Limb (tissue), 2 donors: ENCODE measurements at regions not wholly inside any gene's neighbourhood (a gene's known extent, or its start where the extent isn't known, plus 50 kb on each side); places are given as distances from the start of the nearest gene placed in this dataset.

Experiments used
- DNase-seq, 2 donors: peaks; one replicate each; pipeline ENCODE4 v3.0.0-alpha.2; 2016; ENCODE audit errors: extremely low spot score in 2 of 2

DNA sequence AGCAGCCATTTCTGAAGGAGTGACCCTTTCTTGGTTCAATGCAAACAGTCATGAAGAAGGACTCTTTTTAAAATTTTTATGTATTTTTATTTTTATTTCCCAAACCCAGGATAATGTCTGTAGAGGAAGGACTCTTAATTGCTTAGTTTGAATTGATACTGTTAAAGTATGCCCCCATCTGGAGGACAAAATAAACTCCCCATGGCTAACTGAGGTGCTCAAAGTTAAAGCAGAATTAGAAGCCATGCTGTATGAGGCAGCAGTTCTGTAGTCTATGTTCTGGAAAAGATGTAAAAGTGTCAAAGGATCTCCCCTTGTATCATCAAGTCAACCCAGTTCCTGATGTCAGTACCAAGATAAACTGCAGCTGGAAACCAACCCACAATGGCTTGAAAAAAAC, 617.9 kb upstream of the GRM3 start:
- DNase-seq = no peak

GRCh38 chr7:86013662-86014061, 630.0 kb upstream of the GRM3 start:
- no peak for DNase-seq

- DNase-seq = peak in 1 of 2 donors; percentile 5
These were observed 630.7 kb upstream of the GRM3 start for GRCh38 chr7:86012971-86013370.

DNA sequence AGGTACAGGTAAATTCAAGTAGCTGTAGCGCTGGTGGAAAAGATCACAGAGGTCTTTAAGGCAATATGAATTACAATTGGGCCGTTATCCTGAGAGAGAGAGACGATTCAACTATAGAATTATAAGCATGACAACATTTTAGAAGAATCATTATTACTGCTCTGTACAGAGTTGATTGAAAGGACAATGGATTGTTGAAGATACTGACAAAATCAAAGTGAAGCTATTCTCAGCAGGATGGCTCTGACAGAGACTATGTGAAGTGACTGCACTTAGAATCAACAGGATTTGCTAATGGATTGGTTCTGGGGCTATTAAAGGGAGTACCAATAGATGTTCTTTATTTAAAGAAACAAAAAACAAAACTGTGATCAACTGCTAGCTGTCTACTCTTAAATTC, 634.8 kb upstream of the GRM3 start:
- DNase-seq = no peak

DNA sequence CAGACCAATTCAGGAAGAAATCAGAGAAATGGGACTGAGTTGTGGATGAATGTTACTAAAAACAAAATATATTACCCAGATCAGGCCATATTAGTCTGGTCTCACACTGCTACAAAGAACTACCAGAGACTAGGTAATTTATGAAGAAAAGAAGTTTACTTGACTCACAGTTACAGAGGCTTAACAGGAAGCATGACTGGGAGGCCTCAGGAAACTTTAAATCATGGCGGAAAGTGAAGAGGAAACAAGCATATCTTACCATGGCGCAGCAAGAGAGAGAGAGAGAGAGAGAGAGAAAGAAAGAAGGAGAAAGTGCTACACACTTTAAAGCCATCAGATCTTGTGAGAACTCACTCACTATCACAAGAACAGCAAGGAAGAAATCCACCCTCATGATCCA, 636.8 kb upstream of the GRM3 start:
- DNase-seq = no peak

GRCh38 chr7:86002858-86003257, 640.9 kb upstream of the GRM3 start:
- no peak for DNase-seq

- no peak for DNase-seq
These were observed 646.2 kb upstream of the GRM3 start for GRCh38 chr7:85997515-85997914.

- no peak for DNase-seq
These were observed 648.6 kb upstream of the GRM3 start for GRCh38 chr7:85995101-85995500.

GRCh38 chr7:85980740-85981139, 663.0 kb upstream of the GRM3 start:
- DNase-seq = no peak

DNA sequence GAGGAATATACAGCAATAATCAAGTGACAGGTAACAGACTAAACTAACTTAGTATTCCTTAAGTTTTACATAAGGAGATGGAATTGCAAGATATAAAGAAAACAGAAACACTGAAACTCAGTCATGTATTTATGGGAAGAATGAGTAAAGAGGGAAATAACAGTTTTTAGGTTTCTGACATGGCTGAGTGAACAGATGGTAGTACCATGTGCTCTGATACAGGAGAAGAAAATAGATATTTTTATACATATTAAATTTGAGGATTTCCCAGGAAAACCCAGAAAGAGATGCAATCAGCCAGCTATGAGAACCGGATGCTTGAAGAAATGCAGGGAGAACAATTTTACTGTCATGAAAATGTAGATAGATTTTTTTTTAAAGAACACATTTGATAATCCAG, 669.5 kb upstream of the GRM3 start:
- no peak for DNase-seq

DNA sequence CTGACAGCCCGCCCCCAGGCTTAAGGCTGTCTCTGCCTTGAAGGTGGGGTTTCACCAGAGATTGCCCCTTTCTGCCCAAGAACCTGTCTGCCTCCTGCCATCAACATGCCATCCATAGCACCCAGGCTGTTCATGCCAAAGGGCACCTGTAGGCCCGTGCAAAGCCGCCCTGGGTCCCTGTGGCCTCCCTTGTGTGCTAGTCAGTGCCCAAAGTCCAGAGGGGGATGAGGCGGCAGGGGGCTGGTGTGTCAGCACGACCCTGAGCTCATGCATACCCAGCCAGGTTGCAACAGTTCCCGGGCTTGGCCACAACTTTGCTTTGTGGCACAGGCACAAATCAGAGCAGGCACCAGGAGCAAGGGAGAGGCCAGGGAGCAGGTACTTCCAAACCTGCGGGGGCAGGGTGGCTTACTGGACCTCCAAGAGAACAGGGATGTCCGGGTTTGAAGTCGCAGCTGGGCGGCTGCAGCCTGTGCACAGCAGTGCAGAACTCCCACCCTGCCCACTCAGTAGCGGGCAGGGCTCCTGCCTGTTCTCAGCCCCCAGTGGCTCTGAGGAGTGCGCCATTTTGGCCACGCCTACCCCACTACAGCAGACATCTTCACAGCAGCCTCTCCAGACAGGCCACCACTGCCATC, 671.1 kb upstream of the GRM3 start:
- no peak for DNase-seq

DNA sequence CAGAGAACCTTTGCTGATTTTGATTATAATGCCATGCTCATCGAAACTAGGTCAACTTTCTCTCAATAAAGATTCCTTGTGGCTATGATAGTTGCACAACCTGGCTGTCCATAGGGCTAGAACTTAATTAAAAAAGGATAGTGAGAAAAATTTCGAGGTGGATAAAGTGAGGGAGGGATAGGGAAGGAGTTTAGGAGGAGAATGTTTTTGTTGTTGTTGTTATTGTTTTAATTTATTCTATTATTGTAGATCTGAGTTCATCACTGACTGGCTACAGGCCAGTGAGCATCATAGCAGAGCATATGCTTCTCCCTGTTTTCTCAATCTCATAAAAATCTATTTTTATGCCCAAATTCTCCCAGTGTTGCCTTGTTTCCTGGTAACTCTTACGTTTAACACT, 688.7 kb upstream of the GRM3 start:
- no peak for DNase-seq

- DNase-seq = no peak
These were observed 692.8 kb upstream of the GRM3 start for GRCh38 chr7:85950871-85951270.

- no peak for DNase-seq
These were observed 693.3 kb upstream of the GRM3 start for GRCh38 chr7:85950418-85950817.

- DNase-seq = no peak
These were observed 695.9 kb upstream of the GRM3 start for GRCh38 chr7:85947767-85948166.

GRCh38 chr7:85940798-85941197, 702.9 kb upstream of the GRM3 start:
- no peak for DNase-seq

GRCh38 chr7:85931919-85932318, 711.8 kb upstream of the GRM3 start:
- DNase-seq = no peak

- no peak for DNase-seq
These were observed 715.2 kb upstream of the GRM3 start for GRCh38 chr7:85928500-85928899.

- no peak for DNase-seq
These were observed 716.5 kb upstream of the GRM3 start for GRCh38 chr7:85927226-85927625.

- DNase-seq = no peak
These were observed 719.6 kb upstream of the GRM3 start for GRCh38 chr7:85924062-85924461.

DNA sequence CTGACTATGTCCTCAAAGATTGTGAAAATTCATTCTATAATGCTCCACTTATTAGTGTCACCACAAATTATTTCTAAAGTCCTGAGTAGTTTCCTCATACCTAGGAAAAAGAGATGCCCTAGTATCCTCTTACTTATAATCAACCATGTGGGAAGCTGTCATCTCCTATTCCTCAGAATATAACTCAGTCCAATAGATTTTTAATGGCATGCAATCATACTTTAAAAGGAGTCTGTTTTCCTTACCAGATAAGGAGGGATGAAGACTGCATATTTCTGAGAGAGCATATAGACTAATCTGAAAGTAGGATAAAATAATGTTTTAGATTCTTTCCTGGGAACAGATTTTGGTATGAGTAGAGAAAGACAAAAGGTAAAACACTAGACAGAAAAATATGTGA, 727.7 kb upstream of the GRM3 start:
- DNase-seq = no peak

- DNase-seq = no peak
These were observed 727.6 kb upstream of the SEMA3D start for GRCh38 chr7:85914437-85914836.

DNA sequence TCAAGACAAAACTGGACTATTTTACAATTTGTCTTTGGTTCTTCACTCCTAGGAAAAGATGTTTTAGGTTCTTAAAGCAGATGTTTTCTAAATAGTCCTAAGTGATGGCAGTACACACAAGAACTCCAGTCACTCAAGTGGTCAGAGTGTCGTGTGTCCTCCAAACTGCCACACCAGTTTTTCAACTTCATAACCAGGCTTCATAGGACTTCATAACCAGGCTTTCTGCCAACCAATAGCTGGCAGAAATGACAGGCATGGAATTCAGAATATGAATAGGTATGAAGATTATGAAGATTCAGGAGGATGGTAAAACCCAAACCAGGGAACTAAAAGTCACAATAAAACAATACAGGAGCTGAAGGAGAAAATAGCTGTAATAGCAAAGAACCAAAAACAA, 721.2 kb upstream of the SEMA3D start:
- no peak for DNase-seq

DNA sequence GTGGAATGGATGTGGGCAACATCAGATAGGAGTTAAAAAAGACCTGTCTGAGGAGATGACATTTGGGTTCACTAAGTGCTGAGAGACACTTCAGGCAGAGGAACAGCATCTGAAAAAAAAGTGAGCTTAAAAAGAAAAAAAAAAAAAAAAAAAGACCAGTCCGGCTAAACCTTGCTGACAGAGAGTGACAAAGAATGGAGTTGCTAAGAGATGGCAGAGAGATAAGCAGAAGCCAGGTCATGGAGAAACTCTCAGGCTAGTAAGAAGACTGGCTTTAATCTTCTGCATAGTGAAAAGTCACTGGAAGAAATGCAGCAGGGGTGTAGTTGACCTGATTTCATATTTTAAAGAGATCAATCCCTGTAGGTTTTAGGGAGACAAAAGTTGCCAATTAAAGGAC, 711.1 kb upstream of the SEMA3D start:
- no peak for DNase-seq
